ENCODE measurements at regions not wholly inside any gene's neighbourhood (a gene's known extent, or its start where the extent isn't known, plus 50 kb on each side); places are given as distances from the start of the nearest gene placed in this dataset.

GRCh38 chr9:6072865-6073264 is 57.4 kb upstream of the RANBP6 start:
- Histone ChIP-seq H3K4me1 (no peaks in the 10 kb centered on the region), H3K9me3 (no peaks in the 10 kb centered on the region), H3K4me3 (no peak overlapping the region), H3K27me3 (no peaks in the 10 kb centered on the region), H3K36me3 (no peaks in the 10 kb centered on the region), H3K27ac (no peak overlapping the region)
- no peak for DNase-seq
- TF ChIP-seq POLR2A (IDR thresholded peaks at IDR 0.05) (no peak), CTCF (IDR thresholded peaks at IDR 0.05) (no peak)

- no peaks in the 10 kb centered on the region for H3K27me3 ChIP-seq
- DNase-seq = no peak
- H3K4me1 ChIP-seq = no peaks in the 10 kb centered on the region
- H3K27ac ChIP-seq = no peak overlapping the region
- TF ChIP-seq CTCF (IDR thresholded peaks at IDR 0.05) = no peak
- no peak for TF ChIP-seq POLR2A (IDR thresholded peaks at IDR 0.05)
- H3K9me3 ChIP-seq = no peaks in the 10 kb centered on the region
- no peak overlapping the region for H3K4me3 ChIP-seq
- H3K36me3 ChIP-seq = no peaks in the 10 kb centered on the region
Measured at GRCh38 chr9:6072453-6072852, 57.0 kb upstream of the RANBP6 start.

- Histone ChIP-seq H3K4me1 (no peaks in the 10 kb centered on the region), H3K27me3 (no peaks in the 10 kb centered on the region), H3K4me3 (no peak overlapping the region), H3K27ac (peak overlapping the region in 2 of 4 donors; percentile 9 to 37), H3K9me3 (no peaks in the 10 kb centered on the region), H3K36me3 (no peaks in the 10 kb centered on the region)
- no peak for TF ChIP-seq CTCF (IDR thresholded peaks at IDR 0.05)
- TF ChIP-seq POLR2A (IDR thresholded peaks at IDR 0.05) = no peak
- no peak for DNase-seq
Measured at GRCh38 chr9:6068983-6069382, 53.6 kb upstream of the RANBP6 start.

GRCh38 chr9:6067426-6067825 is 52.0 kb upstream of the RANBP6 start:
- no peaks in the 10 kb centered on the region for H3K36me3 ChIP-seq
- DNase-seq = no peak
- no peaks in the 10 kb centered on the region for H3K27me3 ChIP-seq
- H3K4me3 ChIP-seq = no peak overlapping the region
- no peaks in the 10 kb centered on the region for H3K4me1 ChIP-seq
- no peak for TF ChIP-seq POLR2A (IDR thresholded peaks at IDR 0.05)
- TF ChIP-seq CTCF (IDR thresholded peaks at IDR 0.05) = no peak
- H3K9me3 ChIP-seq = no peaks in the 10 kb centered on the region
- H3K27ac ChIP-seq = no peak overlapping the region

Measured in Peyer's patch (tissue), 4 donors.